KOPT-K1 (cell line): ENCODE measurements at regions not wholly inside any gene's neighbourhood (a gene's known extent, or its start where the extent isn't known, plus 50 kb on each side); places are given as distances from the start of the nearest gene placed in this dataset.
"Not testable (repeated sequence)": the region's sequence is repeated elsewhere in the genome, so short reads cannot be mapped to it uniquely, and the experiment has no call there.

ENCODE experiments used
- H3K27ac ChIP-seq: fragments of 200-600 bp; sonication (generic); 2 replicates; pipeline ENCODE4 v1.5.1; 2016; ENCODE audit warnings: antibody characterized with exemption, mild to moderate bottlenecking, low read depth, low read length; ENCODE audit not compliant: poor library complexity, severe bottlenecking
- H3K36me3 ChIP-seq: fragments of 200-600 bp; sonication (generic); 2 replicates; pipeline ENCODE4 v1.5.1; 2017; ENCODE audit warnings: antibody characterized with exemption, mild to moderate bottlenecking, low read length, moderate library complexity; ENCODE audit not compliant: insufficient read depth
- H3K9me3 ChIP-seq: fragments of 200-600 bp; sonication (generic); 2 replicates; pipeline ENCODE4 v1.5.1; 2017; ENCODE audit warnings: antibody characterized with exemption, low read length, mild to moderate bottlenecking; ENCODE audit not compliant: insufficient read depth, poor library complexity, severe bottlenecking

GRCh38 chr14:53757732-53758131 lies 198.9 kb downstream of the BMP4 start:
- Histone ChIP-seq H3K9me3 (peaks cover 8% of the 10 kb centered on the region), H3K36me3 (no peaks in the 10 kb centered on the region), H3K27ac (no peak overlapping the region)

- no peaks in the 10 kb centered on the region for H3K9me3 ChIP-seq
These were observed 205.0 kb downstream of the BMP4 start for GRCh38 chr14:53751650-53752049.

GRCh38 chr14:53748691-53749090 lies 207.9 kb downstream of the BMP4 start:
- Histone ChIP-seq H3K36me3 (no peaks in the 10 kb centered on the region), H3K9me3 (no peaks in the 10 kb centered on the region), H3K27ac (no peak overlapping the region)

More at GRCh38 chr14:53751650-53752049, 205.0 kb downstream of the BMP4 start:
- Histone ChIP-seq H3K36me3 (no peaks in the 10 kb centered on the region), H3K27ac (no peak overlapping the region)

- Histone ChIP-seq H3K36me3 (no peaks in the 10 kb centered on the region), H3K9me3 (no peaks in the 10 kb centered on the region), H3K27ac (no peak overlapping the region)
These were observed 211.8 kb downstream of the BMP4 start for GRCh38 chr14:53744857-53745256.

- H3K27ac ChIP-seq = no peak overlapping the region
- no peaks in the 10 kb centered on the region for H3K9me3 ChIP-seq
- no peaks in the 10 kb centered on the region for H3K36me3 ChIP-seq
These were observed 213.3 kb downstream of the BMP4 start for GRCh38 chr14:53743371-53743770.

GRCh38 chr14:53742233-53742620 lies 214.4 kb downstream of the BMP4 start:
- Histone ChIP-seq H3K9me3 (no peaks in the 10 kb centered on the region), H3K36me3 (no peaks in the 10 kb centered on the region), H3K27ac (no peak overlapping the region)

GRCh38 chr14:53741479-53742232 lies 215.0 kb downstream of the BMP4 start:
- H3K27ac ChIP-seq = no peak overlapping the region
- no peaks in the 10 kb centered on the region for H3K9me3 ChIP-seq
- H3K36me3 ChIP-seq = no peaks in the 10 kb centered on the region

- Histone ChIP-seq H3K36me3 (no peaks in the 10 kb centered on the region), H3K9me3 (no peaks in the 10 kb centered on the region), H3K27ac (no peak overlapping the region)
These were observed 216.1 kb downstream of the BMP4 start for GRCh38 chr14:53740570-53740969.

- Histone ChIP-seq H3K9me3 (no peaks in the 10 kb centered on the region), H3K27ac (no peak overlapping the region), H3K36me3 (no peaks in the 10 kb centered on the region)
These were observed 220.7 kb downstream of the BMP4 start for GRCh38 chr14:53735916-53736315.

GRCh38 chr14:53723221-53723620 lies 233.4 kb downstream of the BMP4 start:
- Histone ChIP-seq H3K9me3 (peaks cover 12% of the 10 kb centered on the region), H3K27ac (no peak overlapping the region), H3K36me3 (no peaks in the 10 kb centered on the region)

GRCh38 chr14:53719536-53719935 lies 237.1 kb downstream of the BMP4 start:
- no peaks in the 10 kb centered on the region for H3K36me3 ChIP-seq
- peaks cover 12% of the 10 kb centered on the region for H3K9me3 ChIP-seq
- H3K27ac ChIP-seq = no peak overlapping the region

GRCh38 chr14:53716578-53716977 lies 240.0 kb downstream of the BMP4 start:
- Histone ChIP-seq H3K9me3 (peaks cover 5% of the 10 kb centered on the region), H3K27ac (no peak overlapping the region), H3K36me3 (no peaks in the 10 kb centered on the region)

GRCh38 chr14:53715193-53715721 lies 241.4 kb downstream of the BMP4 start:
- H3K27ac ChIP-seq = no peak overlapping the region
- H3K36me3 ChIP-seq = no peaks in the 10 kb centered on the region
- H3K9me3 ChIP-seq = no peaks in the 10 kb centered on the region

GRCh38 chr14:53714495-53715192 lies 242.0 kb downstream of the BMP4 start:
- Histone ChIP-seq H3K9me3 (no peaks in the 10 kb centered on the region), H3K36me3 (no peaks in the 10 kb centered on the region), H3K27ac (no peak overlapping the region)

- H3K9me3 ChIP-seq, H3K36me3 ChIP-seq, H3K27ac ChIP-seq: not testable (repeated sequence)
These were observed 243.7 kb downstream of the BMP4 start for GRCh38 chr14:53712901-53713300.

- H3K9me3 ChIP-seq = no peaks in the 10 kb centered on the region
- no peak overlapping the region for H3K27ac ChIP-seq
- H3K36me3 ChIP-seq = no peaks in the 10 kb centered on the region
These were observed 245.4 kb downstream of the BMP4 start for GRCh38 chr14:53711205-53711604.
